HuH-7 (cell line): ENCODE measurements at regions not wholly inside any gene's neighbourhood (a gene's known extent, or its start where the extent isn't known, plus 50 kb on each side); places are given as distances from the start of the nearest gene placed in this dataset.
"Not testable (repeated sequence)": the region's sequence is repeated elsewhere in the genome, so short reads cannot be mapped to it uniquely, and the experiment has no call there.

Experiments used
- DNase-seq: peaks from one replicate; pipeline ENCODE4 v3.0.0; 2011; ENCODE audit warnings: low spot score

- DNase-seq = no peak
Measured at GRCh38 chrX:117680286-117680685, 436.3 kb downstream of the KLHL13 start.

- no peak for DNase-seq
Measured at GRCh38 chrX:117653396-117653795, 463.2 kb downstream of the KLHL13 start.

GRCh38 chrX:117645639-117646038 lies 471.0 kb downstream of the KLHL13 start:
- DNase-seq = no peak

- no peak for DNase-seq
Measured at GRCh38 chrX:117641913-117642656, 474.5 kb downstream of the KLHL13 start.

GRCh38 chrX:117636826-117637225 lies 479.8 kb downstream of the KLHL13 start:
- no peak for DNase-seq

- no peak for DNase-seq
Measured at GRCh38 chrX:117633277-117633676, 483.3 kb downstream of the KLHL13 start.

GRCh38 chrX:117628381-117628780 lies 488.2 kb downstream of the KLHL13 start:
- no peak for DNase-seq

- DNase-seq = no peak
Measured at GRCh38 chrX:117610806-117611205, 505.8 kb downstream of the KLHL13 start.

GRCh38 chrX:117610049-117610448 lies 506.6 kb downstream of the KLHL13 start:
- DNase-seq = no peak

- no peak for DNase-seq
Measured at GRCh38 chrX:117607561-117607960, 509.0 kb downstream of the KLHL13 start.

- DNase-seq = not testable (repeated sequence)
Measured at GRCh38 chrX:117606101-117606500, 510.5 kb downstream of the KLHL13 start.

GRCh38 chrX:117570160-117570559 lies 546.5 kb downstream of the KLHL13 start:
- DNase-seq = no peak

- DNase-seq = no peak
Measured at GRCh38 chrX:117568238-117568637, 548.4 kb downstream of the KLHL13 start.

GRCh38 chrX:117543885-117544284 lies 572.7 kb downstream of the KLHL13 start:
- no peak for DNase-seq

GRCh38 chrX:117539090-117539418 lies 577.6 kb downstream of the KLHL13 start:
- no peak for DNase-seq

- DNase-seq = no peak
Measured at GRCh38 chrX:117538178-117539089, 578.2 kb downstream of the KLHL13 start.

GRCh38 chrX:117532339-117532738 lies 584.3 kb downstream of the KLHL13 start:
- no peak for DNase-seq

- no peak for DNase-seq
Measured at GRCh38 chrX:117522725-117523700, 593.6 kb downstream of the KLHL13 start.

GRCh38 chrX:117517994-117518393 lies 598.6 kb downstream of the KLHL13 start:
- DNase-seq = no peak

- DNase-seq = no peak
Measured at GRCh38 chrX:117511379-117511778, 605.2 kb downstream of the KLHL13 start.

- DNase-seq = no peak
Measured at GRCh38 chrX:117510453-117510852, 606.2 kb downstream of the KLHL13 start.

- no peak for DNase-seq
Measured at GRCh38 chrX:117508021-117508420, 608.6 kb downstream of the KLHL13 start.
